ENCODE measurements at regions not wholly inside any gene's neighbourhood (a gene's known extent, or its start where the extent isn't known, plus 50 kb on each side); places are given as distances from the start of the nearest gene placed in this dataset.

DNA sequence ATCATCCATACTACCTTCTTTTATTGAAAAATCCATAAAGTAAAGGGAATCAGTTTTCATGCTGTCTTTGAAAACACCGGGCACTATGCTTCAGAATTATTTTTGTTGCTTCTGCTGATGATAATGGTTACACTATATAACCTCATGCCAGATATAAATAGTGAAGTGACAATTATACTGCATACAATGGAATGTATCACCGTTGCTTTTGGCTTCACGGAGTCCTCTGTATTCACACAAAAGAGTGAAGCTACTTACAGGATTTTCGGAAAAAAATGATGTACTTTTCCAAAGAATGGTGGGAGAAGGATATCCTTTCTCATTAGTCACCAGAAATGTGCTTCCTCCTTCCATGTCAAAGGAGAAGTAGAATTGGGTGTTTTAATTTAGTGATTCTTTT lies 159.1 kb upstream of the PITX2 start:
- TF ChIP-seq EZH2 (IDR thresholded peaks at IDR 0.05; ENCODE audit: borderline replicate concordance) (no peak), CTCF (IDR thresholded peaks at IDR 0.05; ENCODE audit: poor library complexity) (no peak), EZH2phosphoT487 (IDR thresholded peaks at IDR 0.05; ENCODE audit: low read depth, severe bottlenecking, unreplicated experiment) (no peak)
